ENCODE measurements at regions not wholly inside any gene's neighbourhood (a gene's known extent, or its start where the extent isn't known, plus 50 kb on each side); places are given as distances from the start of the nearest gene placed in this dataset.

DNA sequence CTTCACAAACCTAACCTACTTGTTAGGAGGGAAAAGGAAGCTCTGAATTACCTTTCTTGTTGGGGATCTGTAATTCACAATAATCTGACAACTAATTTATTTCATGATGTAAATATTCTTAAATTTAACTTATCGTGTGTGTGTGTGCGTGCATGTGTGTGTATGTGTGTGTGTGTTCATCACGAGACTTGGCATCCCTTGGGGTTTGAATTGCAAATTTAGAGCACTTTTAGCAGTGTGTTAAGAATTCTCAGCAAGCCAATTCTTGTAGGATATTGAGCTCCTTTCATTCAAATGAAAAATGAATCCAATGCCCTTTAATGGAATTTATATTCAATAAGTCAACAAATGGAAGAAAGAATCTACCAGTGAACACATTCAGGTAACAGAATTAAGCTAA, 85.9 kb upstream of the C3orf80 start:
- Histone ChIP-seq H3K36me3 (replicated peaks in 1 of 2; ENCODE audit: control insufficient read depth in 1 of 2, insufficient read depth in 2 of 2, low read length in 1 of 2) (no peaks in the 10 kb centered on the region), H3K9me2 (no peaks in the 10 kb centered on the region), H3K27me3 (ENCODE audit: insufficient read depth) (no peaks in the 10 kb centered on the region), H3K27ac (ENCODE audit: low read depth in 2 of 2, low read length in 1 of 2) (no peak overlapping the region), H3K4me3 (ENCODE audit: low read depth in 2 of 2, low read length in 1 of 2) (no peak overlapping the region), H3K9me3 (no peaks in the 10 kb centered on the region), H3K4me2 (no peak overlapping the region), H3K4me1 (ENCODE audit: control insufficient read depth in 1 of 2, insufficient read depth in 2 of 2, low read depth in 1 of 2, low read length in 1 of 2) (peaks cover 0 to 5% of the 10 kb centered on the region in 2 experiments; a peak in 1 of 4 replicates), H3K9ac (no peak overlapping the region), H3K79me2 (ENCODE audit: insufficient read depth) (no peaks in the 10 kb centered on the region), H2AFZ (ENCODE audit: low read depth) (no peak overlapping the region), H3F3A (replicated peaks; ENCODE audit: insufficient read depth) (no peaks in the 10 kb centered on the region), H4K20me1 (ENCODE audit: insufficient read depth) (no peaks in the 10 kb centered on the region)
- no peak for DNase-seq
- 92% methylated on average over 3 of the region's 3 CpGs for WGBS (ENCODE audit: low lambda C conversion rate)
- TF ChIP-seq CHD2 (IDR thresholded peaks at IDR 0.05; ENCODE audit: low read length, partially characterized antibody): no peak
- no peak for TF ChIP-seq EZH2phosphoT487 (IDR thresholded peaks at IDR 0.05; ENCODE audit: borderline replicate concordance, low read depth)
- TF ChIP-seq, protein P1, sequence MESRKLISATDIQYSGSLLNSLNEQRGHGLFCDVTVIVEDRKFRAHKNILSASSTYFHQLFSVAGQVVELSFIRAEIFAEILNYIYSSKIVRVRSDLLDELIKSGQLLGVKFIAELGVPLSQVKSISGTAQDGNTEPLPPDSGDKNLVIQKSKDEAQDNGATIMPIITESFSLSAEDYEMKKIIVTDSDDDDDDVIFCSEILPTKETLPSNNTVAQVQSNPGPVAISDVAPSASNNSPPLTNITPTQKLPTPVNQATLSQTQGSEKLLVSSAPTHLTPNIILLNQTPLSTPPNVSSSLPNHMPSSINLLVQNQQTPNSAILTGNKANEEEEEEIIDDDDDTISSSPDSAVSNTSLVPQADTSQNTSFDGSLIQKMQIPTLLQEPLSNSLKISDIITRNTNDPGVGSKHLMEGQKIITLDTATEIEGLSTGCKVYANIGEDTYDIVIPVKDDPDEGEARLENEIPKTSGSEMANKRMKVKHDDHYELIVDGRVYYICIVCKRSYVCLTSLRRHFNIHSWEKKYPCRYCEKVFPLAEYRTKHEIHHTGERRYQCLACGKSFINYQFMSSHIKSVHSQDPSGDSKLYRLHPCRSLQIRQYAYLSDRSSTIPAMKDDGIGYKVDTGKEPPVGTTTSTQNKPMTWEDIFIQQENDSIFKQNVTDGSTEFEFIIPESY (IDR thresholded peaks at IDR 0.05; ENCODE audit: borderline replicate concordance, low read depth): no peak
- POLR2A ChIA-PET: no interaction called here
- CTCF ChIA-PET: interaction anchor here (1.1 kb wide), 1 partner anchor 27 kb away, joined by 3 read pairs; no protein-coding TSS in a partner anchor

DNA sequence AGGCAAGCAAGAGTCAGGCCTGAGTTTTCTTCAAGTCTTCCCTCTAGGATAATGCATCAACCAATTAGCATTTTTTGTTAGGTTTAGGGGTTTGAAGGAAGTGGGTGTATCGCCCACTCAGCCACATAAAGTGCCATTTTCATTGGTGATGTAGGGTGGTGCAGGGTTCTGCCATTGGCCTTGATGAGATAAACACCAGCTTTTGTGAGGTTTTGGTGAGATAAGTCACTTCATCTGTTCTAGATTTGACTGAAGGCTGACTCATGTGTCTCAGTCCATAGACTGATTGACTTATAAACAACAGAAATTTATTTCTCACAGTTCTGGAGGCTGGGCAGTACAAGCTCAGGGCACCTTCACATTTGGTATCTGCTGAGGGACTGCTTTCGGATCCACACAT, 84.5 kb upstream of the C3orf80 start:
- 86% methylated on average over 2 of the region's 2 CpGs for WGBS (ENCODE audit: low lambda C conversion rate)
- no peak for DNase-seq
- Histone ChIP-seq H3K27ac (ENCODE audit: low read depth in 2 of 2, low read length in 1 of 2) (no peak overlapping the region), H3F3A (replicated peaks; ENCODE audit: insufficient read depth) (no peaks in the 10 kb centered on the region), H3K4me3 (ENCODE audit: low read depth in 2 of 2, low read length in 1 of 2) (no peak overlapping the region), H3K36me3 (replicated peaks in 1 of 2; ENCODE audit: control insufficient read depth in 1 of 2, insufficient read depth in 2 of 2, low read length in 1 of 2) (no peaks in the 10 kb centered on the region), H4K20me1 (ENCODE audit: insufficient read depth) (no peaks in the 10 kb centered on the region), H3K4me2 (no peak overlapping the region), H3K9me2 (no peaks in the 10 kb centered on the region), H3K79me2 (ENCODE audit: insufficient read depth) (no peaks in the 10 kb centered on the region), H2AFZ (ENCODE audit: low read depth) (no peak overlapping the region), H3K27me3 (ENCODE audit: insufficient read depth) (no peaks in the 10 kb centered on the region), H3K4me1 (ENCODE audit: control insufficient read depth in 1 of 2, insufficient read depth in 2 of 2, low read depth in 1 of 2, low read length in 1 of 2) (peaks cover 0 to 3% of the 10 kb centered on the region in 2 experiments; a peak in 1 of 4 replicates), H3K9me3 (no peaks in the 10 kb centered on the region), H3K9ac (no peak overlapping the region)
- TF ChIP-seq EZH2phosphoT487 (IDR thresholded peaks at IDR 0.05; ENCODE audit: borderline replicate concordance, low read depth) (no peak), NRF1 (IDR thresholded peaks at IDR 0.05; ENCODE audit: low read depth, low read length) (no peak), GABPA (IDR thresholded peaks at IDR 0.05; ENCODE audit: low read depth) (no peak), GATA2 (CRISPR knock-in tag; IDR thresholded peaks at IDR 0.05) (no peak), TEAD4 (IDR thresholded peaks at IDR 0.05; ENCODE audit: borderline replicate concordance, insufficient read depth) (no peak), TCF12 (IDR thresholded peaks at IDR 0.05) (no peak), MEF2A (IDR thresholded peaks at IDR 0.05; ENCODE audit: borderline replicate concordance, low read depth) (no peak), EP300 (IDR thresholded peaks at IDR 0.05; ENCODE audit: borderline replicate concordance in 1 of 2, low read depth in 1 of 2, low read length in 1 of 2) (no peak), FOSL2 (IDR thresholded peaks at IDR 0.05; ENCODE audit: borderline replicate concordance, low read depth) (no peak), RCOR1 (IDR thresholded peaks at IDR 0.05; ENCODE audit: low read length) (no peak), FOXJ3 (CRISPR knock-in tag; IDR thresholded peaks at IDR 0.05) (no peak), ELF1 (IDR thresholded peaks at IDR 0.05) (no peak), SIN3A (IDR thresholded peaks at IDR 0.05; ENCODE audit: borderline replicate concordance, low read depth, low read length) (no peak)
- TF ChIP-seq, protein P2, sequence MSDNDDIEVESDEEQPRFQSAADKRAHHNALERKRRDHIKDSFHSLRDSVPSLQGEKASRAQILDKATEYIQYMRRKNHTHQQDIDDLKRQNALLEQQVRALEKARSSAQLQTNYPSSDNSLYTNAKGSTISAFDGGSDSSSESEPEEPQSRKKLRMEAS (IDR thresholded peaks at IDR 0.05; ENCODE audit: low read depth): no peak
- TF ChIP-seq, protein P3, sequence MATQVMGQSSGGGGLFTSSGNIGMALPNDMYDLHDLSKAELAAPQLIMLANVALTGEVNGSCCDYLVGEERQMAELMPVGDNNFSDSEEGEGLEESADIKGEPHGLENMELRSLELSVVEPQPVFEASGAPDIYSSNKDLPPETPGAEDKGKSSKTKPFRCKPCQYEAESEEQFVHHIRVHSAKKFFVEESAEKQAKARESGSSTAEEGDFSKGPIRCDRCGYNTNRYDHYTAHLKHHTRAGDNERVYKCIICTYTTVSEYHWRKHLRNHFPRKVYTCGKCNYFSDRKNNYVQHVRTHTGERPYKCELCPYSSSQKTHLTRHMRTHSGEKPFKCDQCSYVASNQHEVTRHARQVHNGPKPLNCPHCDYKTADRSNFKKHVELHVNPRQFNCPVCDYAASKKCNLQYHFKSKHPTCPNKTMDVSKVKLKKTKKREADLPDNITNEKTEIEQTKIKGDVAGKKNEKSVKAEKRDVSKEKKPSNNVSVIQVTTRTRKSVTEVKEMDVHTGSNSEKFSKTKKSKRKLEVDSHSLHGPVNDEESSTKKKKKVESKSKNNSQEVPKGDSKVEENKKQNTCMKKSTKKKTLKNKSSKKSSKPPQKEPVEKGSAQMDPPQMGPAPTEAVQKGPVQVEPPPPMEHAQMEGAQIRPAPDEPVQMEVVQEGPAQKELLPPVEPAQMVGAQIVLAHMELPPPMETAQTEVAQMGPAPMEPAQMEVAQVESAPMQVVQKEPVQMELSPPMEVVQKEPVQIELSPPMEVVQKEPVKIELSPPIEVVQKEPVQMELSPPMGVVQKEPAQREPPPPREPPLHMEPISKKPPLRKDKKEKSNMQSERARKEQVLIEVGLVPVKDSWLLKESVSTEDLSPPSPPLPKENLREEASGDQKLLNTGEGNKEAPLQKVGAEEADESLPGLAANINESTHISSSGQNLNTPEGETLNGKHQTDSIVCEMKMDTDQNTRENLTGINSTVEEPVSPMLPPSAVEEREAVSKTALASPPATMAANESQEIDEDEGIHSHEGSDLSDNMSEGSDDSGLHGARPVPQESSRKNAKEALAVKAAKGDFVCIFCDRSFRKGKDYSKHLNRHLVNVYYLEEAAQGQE (IDR thresholded peaks at IDR 0.05; ENCODE audit: low read depth, low read length): no peak
- CTCF ChIA-PET: interaction anchor here (1.2 kb wide), 1 partner anchor 22 kb away, joined by 3 read pairs; no protein-coding TSS in a partner anchor
- POLR2A ChIA-PET: no interaction called here

Data from SK-N-SH (cell line).